GM21576 (cell line): ENCODE measurements at regions not wholly inside any gene's neighbourhood (a gene's known extent, or its start where the extent isn't known, plus 50 kb on each side); places are given as distances from the start of the nearest gene placed in this dataset.

Source experiments
- ATAC-seq: cut with Tn5 transposase; IDR thresholded peaks from one replicate; pipeline ENCODE4 v1.9.1; 2021; ENCODE audit warnings: mild to moderate bottlenecking, moderate library complexity; ENCODE audit not compliant: unreplicated experiment

DNA sequence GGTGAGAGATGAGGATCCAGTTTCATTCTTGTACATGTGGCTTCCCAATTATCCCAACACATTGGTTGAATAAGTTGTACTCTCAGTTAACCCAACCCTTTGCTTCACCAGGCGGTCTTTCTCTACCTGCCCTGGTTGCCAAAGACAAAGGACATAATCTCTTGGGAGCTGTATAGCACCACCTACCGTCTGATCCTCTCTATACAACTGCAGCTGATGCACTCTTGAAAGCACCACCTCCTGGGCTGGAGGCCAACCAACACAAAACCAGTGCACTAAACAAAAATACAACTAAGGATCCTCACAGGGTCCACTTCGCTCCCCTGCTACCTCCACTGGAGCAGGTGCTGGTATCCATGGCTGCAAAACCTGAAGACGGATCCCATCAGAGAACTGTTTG, 473.6 kb upstream of the NRXN1 start:
- no peak for ATAC-seq

DNA sequence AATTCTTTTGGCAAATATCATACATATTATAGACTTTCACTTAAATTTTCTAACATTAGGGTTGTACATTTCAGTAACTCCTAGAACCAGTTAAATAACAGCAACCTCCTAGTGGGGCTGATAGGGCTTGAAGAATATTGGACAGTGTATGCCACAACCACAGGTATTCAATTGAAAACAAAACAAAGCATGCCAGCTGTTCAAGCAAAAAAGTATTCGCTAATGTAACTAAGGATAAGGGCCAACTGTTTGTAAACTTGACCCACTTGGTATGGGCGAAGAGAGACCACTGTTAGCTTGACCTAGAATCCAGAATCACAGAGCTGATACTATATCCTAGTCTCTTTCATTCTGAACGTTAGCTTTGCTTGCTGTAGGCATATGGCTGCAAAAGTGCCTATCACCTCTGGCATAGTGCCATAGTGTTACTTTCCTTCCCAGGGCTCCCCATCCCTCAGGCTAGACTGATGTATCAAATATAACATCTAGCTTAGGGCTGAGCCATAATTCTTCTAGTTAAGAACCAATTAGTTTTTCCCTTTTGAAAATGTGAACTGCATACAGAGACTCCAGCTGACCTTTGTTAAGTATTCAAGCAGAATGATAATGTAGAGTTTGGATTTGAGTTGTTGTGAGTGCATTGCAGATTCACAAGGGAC, 458.8 kb upstream of the NRXN1 start:
- no peak for ATAC-seq

DNA sequence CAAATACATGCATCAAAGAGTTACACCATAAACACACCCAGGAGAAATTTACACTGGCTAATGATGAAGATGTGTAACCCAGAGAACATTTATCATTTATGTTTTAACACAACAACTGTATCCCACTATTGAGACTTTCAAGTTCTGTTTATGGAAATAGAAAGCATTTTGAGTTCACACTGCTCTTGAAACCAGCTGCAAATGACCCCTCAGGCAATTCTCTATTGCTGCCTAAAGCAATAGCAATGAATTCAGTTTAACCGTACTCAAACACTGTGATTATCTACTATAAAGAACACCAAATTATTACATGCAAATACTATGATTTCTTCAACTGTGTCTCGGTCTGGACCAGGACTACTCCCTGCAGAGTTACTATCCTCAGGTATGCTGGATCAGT, 452.7 kb upstream of the NRXN1 start:
- no peak for ATAC-seq

DNA sequence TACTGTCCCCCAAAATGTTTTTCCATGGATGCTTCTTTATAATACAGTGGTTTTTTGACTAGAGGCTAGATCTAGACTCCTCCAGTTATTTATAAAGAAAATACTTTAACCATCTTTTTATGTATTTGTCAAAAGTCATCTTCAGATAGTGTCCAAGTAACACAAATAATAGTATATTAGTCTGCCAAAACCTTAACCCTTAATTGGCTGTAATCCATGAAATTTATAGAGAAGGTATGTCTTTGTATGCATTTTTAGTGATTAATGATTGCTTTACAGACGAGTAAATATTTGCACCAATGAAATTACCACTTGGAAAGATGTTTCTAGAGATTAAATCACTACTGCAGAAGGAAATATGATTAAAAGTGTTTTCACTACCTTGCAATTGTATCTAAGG, 451.8 kb upstream of the NRXN1 start:
- no peak for ATAC-seq

DNA sequence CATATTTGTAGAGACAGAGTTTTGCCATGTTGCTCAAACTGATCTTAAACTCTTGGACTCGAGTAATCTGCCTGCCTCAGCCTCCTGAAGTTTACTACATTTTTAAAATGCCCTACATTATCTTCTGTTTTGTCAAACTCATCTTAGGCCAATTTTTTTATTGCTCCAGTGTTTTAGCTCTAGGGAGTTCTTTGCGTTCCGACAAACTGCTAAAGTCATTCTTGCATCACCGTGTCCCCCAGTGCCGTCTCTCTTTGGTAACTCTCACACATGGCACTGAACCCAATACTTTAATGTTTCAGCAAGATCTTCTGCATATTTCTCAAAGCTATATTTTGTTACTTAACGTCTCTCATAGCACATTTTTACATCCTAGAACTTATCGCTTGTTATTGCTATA, 440.9 kb upstream of the NRXN1 start:
- no peak for ATAC-seq

DNA sequence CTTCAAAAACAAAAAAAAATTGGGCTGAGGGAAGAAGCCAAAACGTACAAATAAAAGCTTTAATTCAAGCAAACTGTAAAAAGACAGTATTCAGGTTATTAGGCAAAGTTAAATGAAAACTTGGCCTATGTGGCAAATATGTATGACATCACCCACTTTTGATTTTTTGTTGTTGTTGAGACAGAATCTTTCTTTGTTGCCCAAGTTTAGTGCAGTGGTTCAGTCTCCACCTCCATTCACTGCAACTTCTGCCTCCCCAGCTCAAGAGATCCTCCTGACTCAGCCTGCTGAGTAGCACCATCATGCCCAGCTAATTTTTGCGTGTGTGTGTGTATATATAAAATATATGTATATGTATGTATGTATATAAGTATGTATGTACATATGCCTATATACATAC, 440.4 kb upstream of the NRXN1 start:
- ATAC-seq: no peak

DNA sequence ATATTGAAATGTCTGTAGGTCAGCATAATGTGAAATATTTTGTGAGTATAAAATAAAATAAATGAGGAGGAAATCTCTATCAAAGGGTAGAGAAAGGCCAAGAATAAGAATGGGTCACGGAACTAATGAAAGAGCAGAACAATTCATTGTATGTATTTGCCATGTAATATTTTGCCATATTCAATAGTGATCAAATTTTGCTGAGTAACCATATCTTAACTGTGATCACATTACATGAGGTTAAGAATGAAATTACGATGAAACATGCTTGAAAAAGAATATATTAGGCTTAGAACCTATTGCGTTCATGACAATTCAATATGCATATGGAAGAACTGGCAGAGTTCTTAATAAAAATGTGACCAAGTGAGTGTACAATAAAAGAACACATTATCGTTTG, 437.2 kb upstream of the NRXN1 start:
- ATAC-seq: no peak

DNA sequence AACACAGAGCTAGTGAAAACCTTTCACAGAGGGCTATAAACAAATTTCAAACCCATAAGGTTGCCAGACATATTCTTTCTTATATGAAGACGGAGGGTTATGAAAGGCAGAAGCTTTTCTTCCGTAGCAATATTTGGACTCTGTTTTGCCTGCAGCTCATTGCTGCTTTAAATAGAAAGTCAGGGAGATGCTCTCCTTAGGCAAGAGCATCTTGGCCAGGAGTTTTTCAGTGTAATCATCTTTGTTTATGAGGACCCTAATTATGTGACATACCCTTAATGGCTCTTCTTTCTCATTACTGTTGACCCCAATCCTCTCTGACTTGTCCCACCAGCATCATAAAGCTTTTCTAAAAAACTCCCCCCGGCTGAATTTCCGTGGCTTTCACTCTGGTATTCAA, 433.4 kb upstream of the NRXN1 start:
- no peak for ATAC-seq

DNA sequence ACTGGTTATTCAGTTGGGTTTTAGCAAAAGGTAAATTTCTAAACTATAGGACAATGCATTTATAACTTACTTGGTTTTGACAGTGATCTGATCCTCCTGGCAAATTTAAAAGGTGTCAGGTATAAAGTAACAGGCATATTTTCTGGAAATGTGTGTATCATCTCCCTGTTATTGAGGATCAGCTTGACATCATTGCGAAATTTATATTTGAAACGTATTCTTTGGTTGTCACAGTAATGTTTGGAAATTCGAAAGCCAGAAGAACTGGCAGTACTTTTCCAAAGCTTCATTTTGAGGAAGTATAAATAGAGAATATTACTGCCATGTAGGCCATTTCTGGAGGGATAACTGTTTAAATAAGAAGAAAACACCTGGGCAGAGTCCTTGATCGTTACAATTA, 422.2 kb upstream of the NRXN1 start:
- no peak for ATAC-seq

DNA sequence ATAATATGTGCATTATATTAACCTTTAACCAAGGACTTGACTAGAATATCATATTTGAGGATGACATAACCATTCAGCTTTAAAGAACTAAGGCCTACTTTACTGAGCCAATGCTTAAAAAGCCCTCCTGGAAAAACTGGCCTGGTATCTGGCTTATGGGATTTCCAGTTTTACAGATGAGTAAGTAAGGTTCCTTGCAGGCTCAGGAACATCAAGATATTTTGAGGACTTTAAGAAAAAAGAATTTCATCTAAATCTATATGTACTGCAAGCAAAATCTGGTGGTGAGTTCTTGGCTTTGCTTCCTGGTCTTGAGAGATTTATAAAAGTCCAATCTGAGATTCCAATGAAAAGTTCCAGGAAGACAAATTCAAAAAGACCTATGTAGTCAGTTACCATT, 417.0 kb upstream of the NRXN1 start:
- ATAC-seq: no peak

DNA sequence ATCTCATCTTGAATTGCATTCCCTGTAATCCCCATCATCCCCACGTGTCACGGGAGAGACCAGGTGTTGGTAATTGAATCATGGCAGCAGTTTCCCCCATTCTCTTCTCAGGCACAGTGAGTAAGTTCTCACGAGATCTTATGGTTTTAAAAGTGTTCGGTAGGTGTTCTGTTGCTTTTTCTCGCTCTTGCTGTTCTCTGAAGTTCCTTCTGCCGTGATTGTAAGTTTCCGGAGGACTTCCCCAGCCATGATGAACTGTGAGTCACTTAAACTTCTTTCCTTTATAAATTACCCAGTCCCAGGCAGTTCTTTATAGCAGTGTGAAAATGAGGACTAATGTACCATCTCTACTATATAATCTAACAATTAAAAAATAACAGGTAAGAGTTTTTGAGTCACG, 409.9 kb upstream of the NRXN1 start:
- ATAC-seq: no peak

DNA sequence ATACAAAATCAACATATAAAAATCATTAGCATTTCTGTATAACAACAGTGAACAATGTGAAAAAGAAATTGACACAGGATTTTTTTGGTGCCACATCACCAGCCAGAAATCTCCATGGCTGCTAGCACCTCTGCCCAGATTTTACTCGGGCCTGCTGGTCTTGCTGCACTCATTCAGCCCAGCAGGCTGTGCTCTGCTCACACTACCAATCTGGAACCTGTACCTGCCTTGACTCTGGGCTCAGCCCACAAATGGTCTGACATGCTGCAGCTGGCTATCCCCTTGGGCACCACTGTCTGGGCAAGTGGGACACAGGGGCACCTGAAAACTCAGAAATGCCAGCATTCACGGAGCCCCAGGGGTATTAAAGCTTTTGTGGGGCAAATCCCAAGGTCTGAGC, 392.5 kb upstream of the NRXN1 start:
- ATAC-seq: no peak

DNA sequence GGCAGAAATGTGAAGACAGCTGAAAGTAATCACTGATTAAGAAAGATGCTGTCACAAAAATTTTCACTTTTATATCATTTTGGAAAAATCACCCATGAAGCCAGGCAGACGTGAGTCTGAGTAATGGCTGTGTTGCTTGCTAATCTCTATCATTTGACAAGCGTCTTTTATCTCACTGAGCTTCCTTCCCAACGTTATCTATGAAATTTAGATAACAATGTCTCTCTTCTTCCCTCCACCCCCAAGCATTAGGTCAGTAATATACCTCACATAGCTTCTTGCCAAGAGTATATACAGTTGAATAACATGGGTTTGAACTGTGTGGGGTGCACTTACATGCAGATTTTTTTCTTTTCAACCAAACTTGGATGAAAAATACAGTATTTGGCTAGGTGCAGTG, 388.6 kb upstream of the NRXN1 start:
- ATAC-seq: no peak

DNA sequence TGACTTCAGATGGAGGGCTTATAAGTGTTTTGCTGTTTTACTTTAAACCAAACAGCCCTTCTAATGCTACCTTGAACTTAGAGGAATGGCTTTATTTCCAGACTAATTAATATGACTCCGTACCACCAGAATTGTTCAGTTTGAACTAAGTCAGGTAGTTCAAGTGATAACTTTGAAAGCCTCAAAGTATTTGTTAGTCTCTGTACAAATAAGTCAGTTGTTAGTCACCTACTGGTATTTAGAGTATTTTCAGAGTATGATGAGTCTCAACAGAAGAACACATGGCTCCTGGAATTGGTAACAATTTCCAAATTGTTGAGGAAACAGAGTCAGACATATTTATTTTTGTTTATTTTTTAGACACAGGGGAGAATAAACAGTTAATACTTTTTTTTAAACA, 381.8 kb upstream of the NRXN1 start:
- no peak for ATAC-seq

DNA sequence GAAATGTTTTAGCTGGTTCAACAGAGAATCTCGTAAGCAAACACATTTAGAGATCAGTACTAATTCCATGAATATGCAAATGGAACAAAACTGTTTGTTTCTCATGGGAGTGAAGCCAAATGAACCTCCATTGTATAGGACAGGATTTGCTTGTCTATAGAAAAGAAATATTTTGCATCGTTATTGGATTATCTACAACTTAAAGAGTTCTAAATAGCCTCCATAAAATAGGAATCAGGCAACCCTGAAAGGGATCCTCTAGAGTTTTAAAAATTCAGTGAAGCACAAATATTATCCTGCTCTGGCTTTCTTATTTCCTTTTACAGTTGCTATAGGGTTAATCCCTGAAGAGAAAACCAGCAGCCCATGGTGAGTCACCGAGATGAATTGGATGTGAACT, 378.4 kb upstream of the NRXN1 start:
- no peak for ATAC-seq

DNA sequence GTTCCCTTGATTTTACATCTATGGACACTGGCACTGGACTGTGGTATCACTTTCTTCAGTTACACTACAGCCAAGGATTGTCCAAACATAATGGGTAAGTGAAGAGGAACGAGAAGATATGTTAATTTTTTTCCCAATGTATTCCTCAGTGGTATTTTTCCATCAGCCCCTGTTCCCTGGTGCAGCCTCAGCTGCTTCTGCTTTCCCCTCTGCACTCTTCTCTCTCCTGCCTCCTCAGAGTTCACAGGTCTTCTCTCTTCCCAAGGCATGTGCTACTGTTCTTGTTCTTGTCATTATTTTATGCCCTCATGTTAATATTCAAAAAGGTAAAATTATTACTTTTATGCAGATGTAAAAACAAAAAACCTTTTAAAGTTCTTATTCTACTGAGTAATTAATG, 378.0 kb upstream of the NRXN1 start:
- no peak for ATAC-seq

DNA sequence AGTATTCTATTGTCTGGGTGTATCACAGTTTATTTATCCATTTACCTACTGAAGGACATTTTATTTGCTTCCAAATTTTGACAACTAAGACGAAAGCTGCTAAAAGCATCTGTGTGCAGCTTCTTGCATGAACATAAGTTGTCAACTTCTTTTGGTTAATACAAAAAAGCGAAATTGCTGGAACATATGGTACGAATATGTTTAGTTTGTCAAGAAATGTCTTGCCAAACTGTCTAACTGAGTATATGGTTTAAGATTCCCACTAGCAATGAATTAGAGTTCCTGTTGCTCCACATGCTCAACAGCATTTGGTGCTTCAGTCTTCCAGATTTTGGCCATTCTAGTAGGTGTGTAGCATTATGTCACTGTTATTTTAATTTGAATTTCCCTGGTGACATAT, 372.3 kb upstream of the NRXN1 start:
- no peak for ATAC-seq

DNA sequence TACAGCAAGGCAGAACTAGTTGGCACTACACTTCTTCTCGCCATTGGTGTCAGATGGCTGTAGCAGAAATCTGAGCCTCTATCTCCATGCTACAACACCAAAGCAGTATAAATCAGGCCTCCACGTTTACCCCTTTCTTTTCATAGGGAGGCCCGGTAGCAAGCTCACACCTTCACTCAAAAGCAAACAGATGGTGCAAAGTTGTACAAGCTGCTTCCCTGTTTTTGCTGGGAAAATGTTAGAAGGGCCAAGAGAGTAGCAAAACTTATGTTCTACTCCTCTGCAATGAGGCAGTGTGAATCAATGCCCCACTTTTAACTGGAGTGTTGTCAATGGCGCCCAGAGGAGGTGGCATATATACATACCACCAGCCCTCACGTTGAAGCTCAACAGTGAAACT, 369.6 kb upstream of the NRXN1 start:
- ATAC-seq: no peak

DNA sequence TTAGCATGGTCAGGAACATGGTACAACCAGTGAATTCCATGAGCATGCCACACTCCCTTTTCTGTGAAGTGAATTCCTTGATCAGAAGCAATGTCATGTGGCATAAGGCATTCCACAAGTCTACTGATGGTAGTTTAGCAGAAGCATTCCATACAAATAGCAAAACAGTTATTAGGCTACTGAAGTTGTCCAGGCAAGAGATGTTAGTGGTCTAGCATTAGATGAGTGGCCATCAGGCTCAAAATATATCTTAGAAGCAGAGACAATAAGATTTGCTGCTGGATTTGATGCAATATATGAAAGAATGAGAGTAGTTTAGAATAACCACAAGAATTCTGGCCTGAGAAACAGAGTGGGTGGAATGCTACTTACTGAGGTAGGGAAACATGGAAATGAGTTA, 355.3 kb upstream of the NRXN1 start:
- ATAC-seq: no peak

DNA sequence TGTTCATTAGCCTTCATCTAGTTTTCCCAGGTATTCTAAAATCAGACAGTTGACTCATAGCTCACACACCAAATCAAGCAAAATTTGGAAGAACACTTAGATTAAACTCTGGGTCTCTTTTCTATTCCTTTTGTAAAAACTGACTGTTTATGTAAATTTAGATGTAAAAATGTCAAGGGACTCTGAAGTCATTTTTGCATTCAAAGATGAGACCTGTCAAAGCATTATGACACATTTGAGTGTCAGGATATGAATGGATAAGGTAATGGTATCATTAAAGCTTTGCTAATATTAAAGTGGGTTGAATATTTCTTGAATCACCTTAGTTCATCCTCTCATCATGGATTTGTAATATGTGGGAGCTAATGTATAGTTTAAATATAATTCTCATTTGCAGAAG, 348.1 kb upstream of the NRXN1 start:
- no peak for ATAC-seq

DNA sequence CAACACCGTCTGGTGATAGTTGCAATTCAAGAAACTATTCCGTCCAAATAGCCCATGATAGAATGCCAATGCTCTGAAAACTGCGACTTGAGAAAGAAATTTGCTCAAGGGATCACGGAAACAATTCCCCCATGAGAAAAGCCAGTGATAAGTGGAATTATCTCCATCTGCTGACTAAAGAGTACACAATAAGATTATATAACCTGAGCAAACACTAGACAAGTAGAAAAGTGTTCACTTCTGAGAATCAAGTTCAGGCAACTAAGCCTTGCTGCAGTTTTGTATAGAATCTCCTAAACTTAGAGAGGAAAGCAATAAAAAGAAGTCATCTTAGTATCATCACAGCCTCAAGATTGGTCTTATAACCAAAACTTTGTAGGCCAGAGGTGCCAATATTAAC, 336.3 kb upstream of the NRXN1 start:
- no peak for ATAC-seq

DNA sequence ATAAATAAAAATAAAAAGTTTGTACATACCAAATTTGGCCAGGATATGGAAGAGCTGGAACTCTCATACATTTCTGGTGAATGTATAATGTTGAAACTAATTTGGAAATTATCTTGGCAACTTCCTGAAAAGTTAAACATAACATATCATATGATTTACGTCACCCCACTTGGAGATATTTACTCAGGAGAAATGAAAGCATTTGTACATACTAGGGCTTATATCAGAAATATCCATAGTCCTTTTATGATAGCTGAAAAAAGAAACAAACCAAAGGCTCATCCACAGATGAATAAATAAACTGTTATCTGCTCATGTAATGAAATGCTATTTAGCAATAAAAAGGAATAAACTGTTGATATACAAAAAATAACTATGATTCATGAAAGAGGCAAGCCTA, 318.2 kb upstream of the NRXN1 start:
- ATAC-seq: no peak

DNA sequence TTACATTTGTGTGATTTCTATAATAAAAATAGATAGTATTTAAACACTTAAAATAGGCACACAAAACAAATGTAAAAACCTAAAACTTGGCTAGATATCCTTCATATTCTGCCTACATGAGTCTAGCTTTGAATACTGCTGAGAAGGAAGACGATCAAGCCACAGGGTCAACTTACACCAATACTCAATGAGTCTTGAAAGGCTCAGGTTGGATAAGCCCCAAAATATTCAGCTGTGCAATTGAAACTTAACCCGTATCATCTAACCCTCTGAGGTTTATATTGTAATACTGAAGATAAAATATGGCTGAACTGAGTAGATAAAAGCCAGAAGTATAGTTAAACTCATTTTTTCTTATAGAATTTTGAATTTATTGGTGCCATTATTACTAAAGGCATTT, 313.0 kb upstream of the NRXN1 start:
- ATAC-seq: no peak
